Heart right ventricle (tissue), 16 donors: ENCODE measurements at regions not wholly inside any gene's neighbourhood (a gene's known extent, or its start where the extent isn't known, plus 50 kb on each side); places are given as distances from the start of the nearest gene placed in this dataset.
A peak's percentile ranks its signal among the peaks of the same experiment; 100 is the strongest.

Source experiments
- ATAC-seq, 8 donors: fragments of 200-7000 bp; cut with Tn5 transposase; one replicate each; pipeline ENCODE4 v1.9.1; 2020; ENCODE audit warnings: mild to moderate bottlenecking in 8 of 8, moderate library complexity in 8 of 8, moderate number of reproducible peaks in 1 of 8
- DNase-seq, 2 donors: peaks; one replicate each; pipeline ENCODE4 v3.0.0-alpha.2; 2020
- H3K27ac ChIP-seq, 10 donors: fragments of 200-600 bp; sonication (generic) in 2 of 10; one replicate each; pipeline versions ENCODE4 v1.5.0 to v1.8.0; 2020 to 2022; ENCODE audit warnings: mild to moderate bottlenecking in 3 of 10
- H3K27me3 ChIP-seq, 7 donors: fragments of 200-600 bp; one replicate each; pipeline ENCODE4 v1.8.0; 2021 to 2022; ENCODE audit warnings: mild to moderate bottlenecking in 2 of 7
- H3K36me3 ChIP-seq, 9 donors: fragments of 200-600 bp; sonication (generic) in 1 of 9; one replicate each; pipeline versions ENCODE4 v1.5.0 to v1.8.0; 2020 to 2022; ENCODE audit warnings: mild to moderate bottlenecking in 2 of 9
- H3K4me1 ChIP-seq, 9 donors: fragments of 200-600 bp; sonication (generic) in 1 of 9; one replicate each; pipeline versions ENCODE4 v1.5.0 to v1.8.0; 2020 to 2022; ENCODE audit warnings: mild to moderate bottlenecking in 4 of 9
- H3K4me3 ChIP-seq, 10 donors: fragments of 200-600 bp; sonication (generic) in 2 of 10; one replicate each; pipeline versions ENCODE4 v1.5.0 to v1.8.0; 2020 to 2022; ENCODE audit warnings: mild to moderate bottlenecking in 7 of 10, moderate library complexity in 2 of 10
- H3K9me3 ChIP-seq, 11 donors: fragments of 200-600 bp in 10 of 11; sonication (generic) in 2 of 11; one replicate each; pipeline versions ENCODE4 v1.5.0 to v1.8.0; 2013 to 2022; ENCODE audit warnings: mild to moderate bottlenecking in 2 of 11, control low read depth in 1 of 11, moderate library complexity in 1 of 11
- WGBS, 2 donors: extraction: QIAGEN DNeasy Blood & Tissue Kit; methylation state at CpG; one replicate each; pipeline ENCODE4 v1.1.7; 2013; ENCODE audit warnings: inconsistent platforms in 1 of 2; 5-methylcytosine and 5-hydroxymethylcytosine counted together
- intact Hi-C, 10 donors: fragments of 100-400 bp; cut with DNase I; formaldehyde crosslinking; loops; one replicate each; pipeline versions ENCODE4 v1.11.1 to v1.14.2; 2022
- TF ChIP-seq, protein P1 (sequence below), 9 donors: fragments of 200-600 bp; sonication (generic) in 2 of 9; IDR thresholded peaks; one replicate each; pipeline versions ENCODE4 v1.5.0 to v1.8.0; 2021 to 2022; ENCODE audit warnings: antibody characterized with exemption in 9 of 9, mild to moderate bottlenecking in 5 of 9, moderate library complexity in 1 of 9
- donor health status: Arrhythmogenic right ventricular cardiomyopathy.
- donor health status: ischemic (EF 13 %, LVEDD 7.1; RV severe dilation, severe dysfunction).
- donor health status: healthy with polysubstance abuse.
- donor health status: DM: no; HTN: yes; CAD: no.
- donor health status: DM: no; HTN: no; CAD: no.
- donor health status: ischemic (EF 25% LVEDD 6.9; RV normal size, moderate dysfunction).
- donor health status: ischemic (EF 25% LVEDD 5.7; RV mildly dilated, moderate dysfunction).
- donor health status: healthy.
- donor health status: DM: yes; HTN: yes; CAD: no.
- donor health status: Ischemic cardiomyopathy.
- donor health status: ischemic (EF 35%, LVEDD 5.7; RV mildly dilated, moderate dysfunction).
- donor health status: nonischemic (EF 11% LVEDD 7.7; RV severe dilation, severe dysfunction).
- donor health status: DM: yes; HTN: yes; CAD: no.
- donor health status: PGD.
- donor health status: ischemic (EF 29% LVEDD 5.4; RV normal size, mild dysfunction).
- donor health status: nonischemic (EF 23%, LVEDD 6.1; RV moderate dilation, normal function).

DNA sequence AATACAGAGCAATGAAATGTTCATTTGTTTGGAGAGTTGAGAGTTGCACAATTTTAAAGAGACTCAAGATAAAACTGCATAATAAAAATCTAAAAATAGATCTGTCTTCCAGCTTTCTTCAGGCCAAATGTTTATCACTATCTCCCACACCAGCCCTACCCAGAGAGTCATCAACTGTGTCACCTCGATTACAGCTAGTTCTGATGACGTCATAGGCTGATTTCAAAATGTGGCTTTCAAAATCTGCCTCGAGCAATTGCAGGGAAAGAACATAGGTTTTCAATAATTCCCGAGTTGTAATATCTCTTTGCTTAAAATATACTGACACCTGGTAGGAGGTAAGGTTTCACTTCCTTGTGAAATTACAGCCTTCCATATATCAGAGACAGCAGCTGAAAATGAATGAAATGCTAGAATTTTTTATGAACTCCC is 677.6 kb upstream of the ID2 start:
- Histone ChIP-seq H3K36me3 (no peaks in the 10 kb centered on the region), H3K27me3 (no peaks in the 10 kb centered on the region), H3K4me3 (peak overlapping the region in 1 of 10 donors; percentile 3), H3K27ac (peak overlapping the region; percentile 35 to 85 (median 75)), H3K4me1 (peaks cover 3 to 30% (median 22%) of the 10 kb centered on the region in 9 donors), H3K9me3 (no peaks in the 10 kb centered on the region)
- peak in 1 of 2 donors; percentile 26 for DNase-seq
- TF ChIP-seq, protein P1, sequence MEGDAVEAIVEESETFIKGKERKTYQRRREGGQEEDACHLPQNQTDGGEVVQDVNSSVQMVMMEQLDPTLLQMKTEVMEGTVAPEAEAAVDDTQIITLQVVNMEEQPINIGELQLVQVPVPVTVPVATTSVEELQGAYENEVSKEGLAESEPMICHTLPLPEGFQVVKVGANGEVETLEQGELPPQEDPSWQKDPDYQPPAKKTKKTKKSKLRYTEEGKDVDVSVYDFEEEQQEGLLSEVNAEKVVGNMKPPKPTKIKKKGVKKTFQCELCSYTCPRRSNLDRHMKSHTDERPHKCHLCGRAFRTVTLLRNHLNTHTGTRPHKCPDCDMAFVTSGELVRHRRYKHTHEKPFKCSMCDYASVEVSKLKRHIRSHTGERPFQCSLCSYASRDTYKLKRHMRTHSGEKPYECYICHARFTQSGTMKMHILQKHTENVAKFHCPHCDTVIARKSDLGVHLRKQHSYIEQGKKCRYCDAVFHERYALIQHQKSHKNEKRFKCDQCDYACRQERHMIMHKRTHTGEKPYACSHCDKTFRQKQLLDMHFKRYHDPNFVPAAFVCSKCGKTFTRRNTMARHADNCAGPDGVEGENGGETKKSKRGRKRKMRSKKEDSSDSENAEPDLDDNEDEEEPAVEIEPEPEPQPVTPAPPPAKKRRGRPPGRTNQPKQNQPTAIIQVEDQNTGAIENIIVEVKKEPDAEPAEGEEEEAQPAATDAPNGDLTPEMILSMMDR (IDR thresholded peaks at IDR 0.05) = no peak
- intact Hi-C loops = loop anchor here in 5 of 10 donors (5.0 to 10.0 kb wide), 3 partner anchors 221 to 681 kb away; partner anchors contain the start of gene ID2 (in 5 of the 5)
- WGBS, 2 donors = 14 to 18% methylated on average over 4 of the region's 4 CpGs
- ATAC-seq = peak; percentile 70 to 88 (median 74)

DNA sequence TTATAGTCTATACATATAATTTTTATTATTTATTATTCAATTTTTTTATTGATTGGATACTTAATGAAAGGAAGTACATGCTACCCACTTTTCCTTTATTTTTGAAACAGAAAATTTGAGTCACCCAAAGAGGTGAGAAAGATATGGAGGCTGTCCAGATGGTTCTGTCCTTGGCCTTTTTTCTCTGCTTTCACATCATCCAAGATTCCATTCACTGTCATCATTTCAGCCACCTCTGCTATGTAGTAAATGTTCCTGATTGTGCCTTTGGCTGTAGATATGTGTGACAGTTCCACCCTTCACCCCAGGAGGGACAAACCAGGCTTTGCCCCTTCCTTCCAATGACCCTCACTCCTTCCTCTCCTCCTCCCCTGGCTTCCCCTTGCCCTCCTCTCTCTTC is 675.7 kb upstream of the ID2 start:
- intact Hi-C loops = loop anchor here in 4 of 10 donors (10.0 kb wide), 2 partner anchors 219 to 679 kb away; partner anchors contain the start of gene ID2 (in 4 of the 4)
- DNase-seq = no peak

DNA sequence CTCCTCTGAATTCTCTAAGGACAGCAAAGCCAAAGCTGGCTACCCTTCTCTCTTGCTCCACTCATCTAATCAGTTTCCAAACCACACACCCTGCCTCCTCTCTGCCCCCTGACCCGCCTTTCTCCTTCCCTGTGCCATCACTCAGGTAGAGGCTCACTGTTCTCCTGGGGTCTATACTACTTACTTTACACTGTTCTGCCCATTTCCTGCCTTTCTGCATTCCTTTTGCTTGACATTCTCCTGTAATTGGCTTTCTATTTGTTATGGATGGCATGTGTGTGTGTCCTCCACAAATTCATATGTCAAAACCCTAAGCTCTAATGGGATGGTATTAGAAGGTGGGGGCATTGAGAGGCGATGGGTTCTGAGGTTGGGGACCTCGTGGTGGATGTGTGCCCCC is 675.2 kb upstream of the ID2 start:
- H3K36me3 ChIP-seq = no peaks in the 10 kb centered on the region
- DNase-seq = no peak
- ATAC-seq = no peak
- H3K9me3 ChIP-seq = no peaks in the 10 kb centered on the region
- TF ChIP-seq, protein P1 (IDR thresholded peaks at IDR 0.05) = no peak
- H3K4me1 ChIP-seq = peaks cover 3 to 32% (median 22%) of the 10 kb centered on the region in 9 donors
- WGBS, 2 donors = 90% methylated on average over 3 of the region's 3 CpGs
- H3K27ac ChIP-seq = no peak overlapping the region
- no peak overlapping the region for H3K4me3 ChIP-seq
- intact Hi-C loops = loop anchor here in 4 of 10 donors (10.0 kb wide), 2 partner anchors 218 to 678 kb away; partner anchors contain the start of gene ID2 (in 4 of the 4)
- no peaks in the 10 kb centered on the region for H3K27me3 ChIP-seq

More for the DNA sequence above, 675.7 kb upstream of the ID2 start:
- no peaks in the 10 kb centered on the region for H3K9me3 ChIP-seq
- TF ChIP-seq, protein P1 (IDR thresholded peaks at IDR 0.05) = no peak
- peaks cover 3 to 32% (median 22%) of the 10 kb centered on the region in 9 donors for H3K4me1 ChIP-seq
- H3K4me3 ChIP-seq = no peak overlapping the region
- H3K36me3 ChIP-seq = no peaks in the 10 kb centered on the region
- no peaks in the 10 kb centered on the region for H3K27me3 ChIP-seq
- no peak for ATAC-seq
- no peak overlapping the region for H3K27ac ChIP-seq

DNA sequence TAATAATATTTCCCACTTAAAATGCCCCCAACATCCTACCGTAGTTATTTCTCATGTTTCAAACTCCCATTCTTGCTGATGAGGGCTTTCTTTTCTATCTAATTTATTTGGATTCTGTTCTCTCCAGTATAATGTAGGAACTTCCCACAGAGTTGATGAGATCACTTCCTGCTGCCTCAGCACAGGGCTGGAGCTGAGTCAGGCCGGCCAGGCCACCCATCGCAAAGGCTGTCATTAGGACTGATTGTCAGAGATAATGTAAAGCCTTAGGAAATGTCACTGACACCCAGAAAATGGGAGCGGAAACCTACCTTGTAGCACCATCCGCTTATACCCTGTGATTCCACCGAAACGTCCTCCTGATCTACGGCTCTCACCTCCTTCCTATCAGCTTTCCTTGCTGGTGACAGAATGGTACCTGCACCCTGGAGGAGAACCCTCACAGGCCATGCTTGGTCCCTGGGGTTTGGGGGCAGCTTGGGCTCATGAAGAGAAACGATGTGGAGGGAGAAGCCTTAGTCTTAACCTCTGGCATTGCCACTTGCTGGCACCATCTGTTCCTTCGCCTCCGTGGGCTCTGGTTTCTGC is 672.8 kb upstream of the ID2 start:
- ATAC-seq (peak in 1 of 8 donors; percentile 50), DNase-seq (no peak)
- 85 to 86% methylated on average over 11 of the region's 11 CpGs for WGBS, 2 donors
- Histone ChIP-seq H3K36me3 (no peaks in the 10 kb centered on the region), H3K9me3 (no peaks in the 10 kb centered on the region), H3K4me1 (peaks cover 0 to 15% (median 7%) of the 10 kb centered on the region in 9 donors), H3K27ac (no peak overlapping the region), H3K4me3 (no peak overlapping the region), H3K27me3 (no peaks in the 10 kb centered on the region)
- TF ChIP-seq, protein P1 (IDR thresholded peaks at IDR 0.05) = no peak
- intact Hi-C loops = loop anchor here in 4 of 10 donors (10.0 kb wide), 2 partner anchors 216 to 676 kb away; partner anchors contain the start of gene ID2 (in 4 of the 4)
